ENCODE measurements at regions not wholly inside any gene's neighbourhood (a gene's known extent, or its start where the extent isn't known, plus 50 kb on each side); places are given as distances from the start of the nearest gene placed in this dataset.

DNA sequence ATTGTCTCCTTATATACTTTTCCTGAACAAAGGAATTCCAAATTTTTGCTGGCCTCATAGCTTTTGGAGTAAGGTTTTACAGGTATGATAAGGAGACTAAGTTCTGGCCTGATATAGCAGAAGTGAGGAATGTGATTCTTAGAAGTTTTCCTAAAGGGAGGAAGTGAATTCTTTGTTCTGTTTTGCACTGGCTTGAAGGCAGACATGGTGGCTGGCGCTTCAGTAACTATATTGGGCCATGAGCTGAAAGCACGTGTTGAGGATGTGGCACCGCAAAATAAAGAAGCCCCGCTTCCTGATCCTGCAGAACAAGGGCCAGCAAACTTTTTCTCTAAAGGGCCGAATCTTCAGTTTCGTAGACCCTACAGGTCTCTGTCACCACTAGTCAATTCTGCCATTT is 224.2 kb downstream of the SNX18 start:
- TF ChIP-seq, protein P1, sequence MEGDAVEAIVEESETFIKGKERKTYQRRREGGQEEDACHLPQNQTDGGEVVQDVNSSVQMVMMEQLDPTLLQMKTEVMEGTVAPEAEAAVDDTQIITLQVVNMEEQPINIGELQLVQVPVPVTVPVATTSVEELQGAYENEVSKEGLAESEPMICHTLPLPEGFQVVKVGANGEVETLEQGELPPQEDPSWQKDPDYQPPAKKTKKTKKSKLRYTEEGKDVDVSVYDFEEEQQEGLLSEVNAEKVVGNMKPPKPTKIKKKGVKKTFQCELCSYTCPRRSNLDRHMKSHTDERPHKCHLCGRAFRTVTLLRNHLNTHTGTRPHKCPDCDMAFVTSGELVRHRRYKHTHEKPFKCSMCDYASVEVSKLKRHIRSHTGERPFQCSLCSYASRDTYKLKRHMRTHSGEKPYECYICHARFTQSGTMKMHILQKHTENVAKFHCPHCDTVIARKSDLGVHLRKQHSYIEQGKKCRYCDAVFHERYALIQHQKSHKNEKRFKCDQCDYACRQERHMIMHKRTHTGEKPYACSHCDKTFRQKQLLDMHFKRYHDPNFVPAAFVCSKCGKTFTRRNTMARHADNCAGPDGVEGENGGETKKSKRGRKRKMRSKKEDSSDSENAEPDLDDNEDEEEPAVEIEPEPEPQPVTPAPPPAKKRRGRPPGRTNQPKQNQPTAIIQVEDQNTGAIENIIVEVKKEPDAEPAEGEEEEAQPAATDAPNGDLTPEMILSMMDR (conservative IDR thresholded peaks at IDR 0.05; ENCODE audit: low read depth, low read length), result no peak
- TF ChIP-seq EZH2 (IDR thresholded peaks at IDR 0.05; ENCODE audit: low read length, unreplicated experiment), result no peak
